ENCODE measurements at regions not wholly inside any gene's neighbourhood (a gene's known extent, or its start where the extent isn't known, plus 50 kb on each side); places are given as distances from the start of the nearest gene placed in this dataset.

GRCh38 chr11:25899617-25900160 lies 432.2 kb upstream of the ANO3 start:
- WGBS, 2 donors = 49 to 69% methylated on average over 2 to 3 of the region's 3 CpGs
- TF ChIP-seq POLR2A (IDR thresholded peaks at IDR 0.05) = no peak
- no peak for TF ChIP-seq EP300 (IDR thresholded peaks at IDR 0.05)
- TF ChIP-seq CTCF (IDR thresholded peaks at IDR 0.05) = no peak
- TF ChIP-seq POLR2AphosphoS5 (IDR thresholded peaks at IDR 0.05) = no peak
- H3K4me3 ChIP-seq = no peak overlapping the region
- H3K4me1 ChIP-seq = no peaks in the 10 kb centered on the region
- no peaks in the 10 kb centered on the region for H3K27me3 ChIP-seq
- no peaks in the 10 kb centered on the region for H3K9me3 ChIP-seq
- no peak for DNase-seq
- intact Hi-C loops (cut with DNase I) = no loop called here
- no peaks in the 10 kb centered on the region for H3K36me3 ChIP-seq
- no peak overlapping the region for H3K27ac ChIP-seq

- H3K36me3 ChIP-seq = no peaks in the 10 kb centered on the region
- no peaks in the 10 kb centered on the region for H3K9me3 ChIP-seq
- 96% methylated on average over 4 of the region's 4 CpGs for WGBS, 2 donors
- no peak for DNase-seq
- no peaks in the 10 kb centered on the region for H3K4me1 ChIP-seq
- H3K27ac ChIP-seq = no peak overlapping the region
- no peaks in the 10 kb centered on the region for H3K27me3 ChIP-seq
- H3K4me3 ChIP-seq = no peak overlapping the region
- no peak for TF ChIP-seq POLR2A (IDR thresholded peaks at IDR 0.05)
- no peak for TF ChIP-seq EP300 (IDR thresholded peaks at IDR 0.05)
- TF ChIP-seq CTCF (IDR thresholded peaks at IDR 0.05) = no peak
- no peak for TF ChIP-seq POLR2AphosphoS5 (IDR thresholded peaks at IDR 0.05)
- intact Hi-C loops (cut with DNase I) = no loop called here
These were observed 431.1 kb upstream of the ANO3 start for GRCh38 chr11:25900814-25901213.

- intact Hi-C loops (cut with DNase I) = no loop called here
- H3K4me1 ChIP-seq = no peaks in the 10 kb centered on the region
- H3K4me3 ChIP-seq = no peak overlapping the region
- 94 to 95% methylated on average over 15 of the region's 15 CpGs for WGBS, 2 donors
- DNase-seq = no peak
- H3K27ac ChIP-seq = no peak overlapping the region
- TF ChIP-seq EP300 (IDR thresholded peaks at IDR 0.05) (no peak), POLR2A (IDR thresholded peaks at IDR 0.05) (no peak), POLR2AphosphoS5 (IDR thresholded peaks at IDR 0.05) (no peak), CTCF (IDR thresholded peaks at IDR 0.05) (no peak)
- H3K9me3 ChIP-seq = no peaks in the 10 kb centered on the region
- no peaks in the 10 kb centered on the region for H3K36me3 ChIP-seq
- H3K27me3 ChIP-seq = no peaks in the 10 kb centered on the region
These were observed 430.5 kb upstream of the ANO3 start for GRCh38 chr11:25901415-25901814.

GRCh38 chr11:25902476-25902875 lies 429.5 kb upstream of the ANO3 start:
- TF ChIP-seq POLR2AphosphoS5 (IDR thresholded peaks at IDR 0.05) (no peak), CTCF (IDR thresholded peaks at IDR 0.05) (no peak), EP300 (IDR thresholded peaks at IDR 0.05) (no peak), POLR2A (IDR thresholded peaks at IDR 0.05) (no peak)
- Histone ChIP-seq H3K36me3 (no peaks in the 10 kb centered on the region), H3K4me3 (no peak overlapping the region), H3K9me3 (no peaks in the 10 kb centered on the region), H3K27ac (no peak overlapping the region), H3K27me3 (no peaks in the 10 kb centered on the region), H3K4me1 (no peaks in the 10 kb centered on the region)
- no peak for DNase-seq
- WGBS, 2 donors = 45 to 91% methylated on average over 3 of the region's 3 CpGs
- intact Hi-C loops (cut with DNase I) = no loop called here

- Histone ChIP-seq H3K4me1 (no peaks in the 10 kb centered on the region), H3K27ac (no peak overlapping the region), H3K36me3 (no peaks in the 10 kb centered on the region), H3K4me3 (no peak overlapping the region), H3K27me3 (no peaks in the 10 kb centered on the region), H3K9me3 (no peaks in the 10 kb centered on the region)
- 54 to 58% methylated on average over 2 of the region's 2 CpGs for WGBS, 2 donors
- intact Hi-C loops (cut with DNase I) = no loop called here
- TF ChIP-seq EP300 (IDR thresholded peaks at IDR 0.05) = no peak
- TF ChIP-seq CTCF (IDR thresholded peaks at IDR 0.05) = no peak
- TF ChIP-seq POLR2AphosphoS5 (IDR thresholded peaks at IDR 0.05) = no peak
- TF ChIP-seq POLR2A (IDR thresholded peaks at IDR 0.05) = no peak
- DNase-seq = no peak
These were observed 423.2 kb upstream of the ANO3 start for GRCh38 chr11:25908726-25909125.
